ENCODE measurements at regions not wholly inside any gene's neighbourhood (a gene's known extent, or its start where the extent isn't known, plus 50 kb on each side); places are given as distances from the start of the nearest gene placed in this dataset.

DNA sequence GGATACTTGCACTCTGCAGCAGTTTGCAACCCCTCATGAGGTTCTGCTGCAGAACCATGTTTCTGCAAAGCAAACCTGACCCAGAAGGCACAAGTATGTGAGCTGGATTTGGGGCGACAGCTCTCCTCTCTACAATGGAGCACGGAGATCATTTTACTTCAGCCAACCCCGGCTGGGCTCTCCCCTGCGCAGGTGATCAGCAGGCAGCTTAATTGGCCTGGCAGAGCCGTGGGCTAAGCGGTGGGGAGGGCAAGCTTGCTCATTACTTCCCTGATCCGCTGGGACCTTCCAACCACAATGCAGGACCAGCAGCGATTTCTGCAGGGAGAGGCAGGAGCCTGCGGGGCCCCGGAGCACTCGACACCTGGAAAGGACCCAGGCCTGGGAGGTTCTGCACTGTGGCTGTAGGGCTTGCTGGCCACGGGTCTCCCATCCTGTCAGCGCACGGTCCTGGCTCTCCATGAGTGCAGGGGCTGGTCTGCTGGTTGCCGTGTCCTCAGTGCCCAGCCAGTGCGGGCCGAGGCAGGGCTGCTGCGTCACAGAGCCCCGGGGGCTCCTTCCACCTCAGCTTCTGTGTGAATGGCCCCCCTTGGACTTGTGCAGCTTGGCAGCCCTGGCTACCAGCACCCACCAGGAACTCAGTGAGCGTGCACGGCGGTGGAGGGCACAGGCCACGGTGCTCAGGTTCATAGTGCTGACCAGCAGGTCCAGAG is 51.8 kb upstream of the RAPGEF1 start:
- no peak for DNase-seq
- no peak overlapping the region for H2AFZ ChIP-seq (ENCODE audit: low read length)
- POLR2A ChIA-PET (ENCODE audit: unreplicated experiment): no interaction called here
- intact Hi-C loops (cut with micrococcal nuclease): no loop called here
- H3K4me2 ChIP-seq (ENCODE audit: low read length): no peak overlapping the region
- H3K9me2 ChIP-seq (replicated peaks; ENCODE audit: low read length): no peaks in the 10 kb centered on the region
- no TSS peak for BruUV-seq (replicated peaks)
- no peak for ATAC-seq
- no peak overlapping the region for H3K4me3 ChIP-seq (ENCODE audit: low read length)
- no peak overlapping the region for H3K9ac ChIP-seq (ENCODE audit: low read length)
- H3K79me2 ChIP-seq (ENCODE audit: low read length): no peaks in the 10 kb centered on the region
- H3K27me3 ChIP-seq (ENCODE audit: low read length): peaks cover 29% of the 10 kb centered on the region
- H3K4me1 ChIP-seq (ENCODE audit: insufficient read depth, low read length): no peaks in the 10 kb centered on the region
- H3K9me3 ChIP-seq (ENCODE audit: low read length): no peaks in the 10 kb centered on the region
- H3K27ac ChIP-seq (ENCODE audit: low read length): no peak overlapping the region
- TF ChIP-seq CTCF (conservative IDR thresholded peaks at IDR 0.05; ENCODE audit: low read depth, low read length) (no peak), EZH2phosphoT487 (IDR thresholded peaks at IDR 0.05; ENCODE audit: borderline replicate concordance, low read length) (no peak), EZH2 (IDR thresholded peaks at IDR 0.05; ENCODE audit: low read length, unreplicated experiment) (no peak)
- CTCF ChIA-PET: no interaction called here
- H3F3A ChIP-seq (ENCODE audit: low read length, unreplicated experiment): no peaks in the 10 kb centered on the region
- H3K36me3 ChIP-seq (ENCODE audit: low read depth, low read length): no peaks in the 10 kb centered on the region
- H4K20me1 ChIP-seq (ENCODE audit: low read length): no peaks in the 10 kb centered on the region

Data from PC-3 (cell line).